H1 (cell line): ENCODE measurements at regions not wholly inside any gene's neighbourhood (a gene's known extent, or its start where the extent isn't known, plus 50 kb on each side); places are given as distances from the start of the nearest gene placed in this dataset.

Experiments
- CTCF ChIA-PET: fragments of 300-600 bp; sonication (Branson Sonifier 250); formaldehyde crosslinking; loops from one replicate; lab custom pipeline; 2021; ENCODE audit not compliant: partially characterized antibody; lab: Charles Lee
- POLR2A ChIA-PET: fragments of 300-600 bp; sonication (Branson Sonifier 250); formaldehyde crosslinking; loops from one replicate; lab custom pipeline; 2021; ENCODE audit warnings: inconsistent platforms; ENCODE audit not compliant: partially characterized antibody; lab: Charles Lee
- DNase-seq, 2 experiments: peaks; one replicate each; pipeline versions ENCODE4 v3.0.0 to v3.0.0-alpha.2; 2010 to 2022; ENCODE audit warnings: low spot score in 2 of 2, low read depth in 1 of 2, mixed read lengths in 1 of 2
- FAIRE-seq: peaks from 2 replicates; lab custom pipeline; 2011; peaks lifted over from hg19 to GRCh38; lab: Jason Lieb, UNC
- H2AFZ ChIP-seq: 2 replicates; pipeline ENCODE4 v1.8.1; 2012; ENCODE audit warnings: low read length, inconsistent platforms
- H2AK5ac ChIP-seq: 2 replicates; pipeline ENCODE4 v1.6.1; 2013; ENCODE audit warnings: low read depth, low read length
- H2BK120ac ChIP-seq: replicated peaks from 2 replicates; pipeline ENCODE3; 2013; ENCODE audit warnings: low read depth, low read length, inconsistent platforms
- H2BK12ac ChIP-seq: 2 replicates; pipeline ENCODE4 v1.6.1; 2013; ENCODE audit warnings: low read depth, low read length
- H2BK15ac ChIP-seq: 2 replicates; pipeline ENCODE4 v1.6.1; 2013; ENCODE audit warnings: low read length
- H2BK20ac ChIP-seq: 2 replicates; pipeline ENCODE4 v1.6.1; 2013; ENCODE audit warnings: low read length
- H2BK5ac ChIP-seq: 2 replicates; pipeline ENCODE4 v1.6.1; 2013; ENCODE audit warnings: low read depth, low read length
- H3K14ac ChIP-seq: 2 replicates; pipeline ENCODE4 v1.6.1; 2013; ENCODE audit warnings: inconsistent platforms; ENCODE audit not compliant: insufficient read length
- H3K18ac ChIP-seq: 2 replicates; pipeline ENCODE4 v1.6.1; 2013; ENCODE audit warnings: low read length; ENCODE audit errors: extremely low read depth
- H3K23ac ChIP-seq: 2 replicates; pipeline ENCODE4 v1.6.1; 2013; ENCODE audit warnings: inconsistent platforms; ENCODE audit not compliant: insufficient read length
- H3K23me2 ChIP-seq: 2 replicates; pipeline ENCODE4 v1.6.1; 2013; ENCODE audit warnings: low read depth, low read length
- H3K27ac ChIP-seq: 2 replicates; pipeline ENCODE4 v1.6.1; 2011; ENCODE audit warnings: low read depth, low read length, inconsistent platforms
- H3K27me3 ChIP-seq, 4 experiments: replicated peaks in 1 of 4; 1 replicate in 1 of 4; 2 replicates in 3 of 4; pipeline versions ENCODE4 v1.6.1 to v1.8.1; 2011 to 2013; ENCODE audit warnings: low read length in 3 of 4, mild to moderate bottlenecking in 3 of 4, inconsistent platforms in 2 of 4, mixed read lengths in 2 of 4, moderate library complexity in 1 of 4; ENCODE audit not compliant: control insufficient read depth in 3 of 4, insufficient read depth in 3 of 4; ENCODE audit errors: extremely low read depth in 1 of 4
- H3K36me3 ChIP-seq, 4 experiments: 2 replicates each; pipeline versions ENCODE4 v1.6.1 to v1.8.1; 2011 to 2013; ENCODE audit warnings: mild to moderate bottlenecking in 4 of 4, low read length in 3 of 4, moderate library complexity in 2 of 4, control low read depth in 1 of 4, inconsistent platforms in 1 of 4; ENCODE audit not compliant: insufficient read depth in 4 of 4, control insufficient read depth in 2 of 4
- H3K4ac ChIP-seq: replicated peaks from 2 replicates; pipeline ENCODE3; 2013; ENCODE audit warnings: low read length, low read depth, mixed read lengths, inconsistent platforms; ENCODE audit not compliant: insufficient read length
- H3K4me1 ChIP-seq, 4 experiments: replicated peaks in 1 of 4; 1 replicate in 1 of 4; 2 replicates in 3 of 4; pipeline versions ENCODE4 v1.6.1 to v1.8.1; 2011 to 2013; ENCODE audit warnings: low read length in 3 of 4, inconsistent platforms in 2 of 4, mixed read lengths in 1 of 4; ENCODE audit not compliant: insufficient read depth in 4 of 4, control insufficient read depth in 3 of 4
- H3K4me2 ChIP-seq, 2 experiments: 2 replicates each; pipeline versions ENCODE4 v1.6.1 to v1.8.1; 2011 to 2013; ENCODE audit warnings: low read depth in 2 of 2, low read length in 2 of 2, control low read depth in 1 of 2, inconsistent platforms in 1 of 2, mild to moderate bottlenecking in 1 of 2; ENCODE audit not compliant: insufficient read depth in 1 of 2
- H3K4me3 ChIP-seq, 4 experiments: fragments of 200-600, 300-600 bp in 1 of 4; sonication (generic), shearing (Covaris generic), sonication (Bioruptor Twin) in 1 of 4; 2 replicates each; pipeline versions ENCODE4 v1.5.1 to v1.8.1; 2011 to 2016; ENCODE audit warnings: low read length in 4 of 4, low read depth in 3 of 4, control low read depth in 2 of 4, inconsistent platforms in 2 of 4, mild to moderate bottlenecking in 2 of 4, mixed read lengths in 1 of 4, moderate library complexity in 1 of 4; ENCODE audit not compliant: insufficient read depth in 2 of 4; ENCODE audit errors: extremely low read depth in 1 of 4
- H3K56ac ChIP-seq: replicated peaks from 2 replicates; pipeline ENCODE3; 2013; ENCODE audit warnings: low read depth, mild to moderate bottlenecking, mixed read lengths, low read length, inconsistent platforms; ENCODE audit not compliant: insufficient read length
- H3K79me1 ChIP-seq: 2 replicates; pipeline ENCODE4 v1.6.1; 2013; ENCODE audit warnings: low read depth, low read length, control low read depth
- H3K79me2 ChIP-seq, 2 experiments: 2 replicates each; pipeline versions ENCODE4 v1.6.1 to v1.8.1; 2012 to 2013; ENCODE audit warnings: low read length in 2 of 2, mild to moderate bottlenecking in 2 of 2, inconsistent platforms in 1 of 2; ENCODE audit not compliant: insufficient read depth in 2 of 2, control insufficient read depth in 1 of 2
- H3K9ac ChIP-seq, 4 experiments: replicated peaks in 1 of 4; 1 replicate in 1 of 4; 2 replicates in 3 of 4; pipeline versions ENCODE4 v1.6.1 to v1.8.1; 2011 to 2013; ENCODE audit warnings: low read depth in 3 of 4, low read length in 3 of 4, control low read depth in 2 of 4, mild to moderate bottlenecking in 2 of 4, moderate library complexity in 2 of 4, inconsistent platforms in 1 of 4; ENCODE audit errors: extremely low read depth in 1 of 4
- H3K9me3 ChIP-seq, 2 experiments: 2 replicates each; pipeline versions ENCODE4 v1.6.1 to v1.8.1; 2012 to 2013; ENCODE audit warnings: mild to moderate bottlenecking in 2 of 2, moderate library complexity in 2 of 2, control low read depth in 1 of 2, inconsistent platforms in 1 of 2, low read depth in 1 of 2, low read length in 1 of 2, mixed read lengths in 1 of 2; ENCODE audit not compliant: insufficient read depth in 2 of 2
- H4K20me1 ChIP-seq, 2 experiments: replicated peaks in 1 of 2; 2 replicates each; pipeline versions ENCODE3 to v1.8.1; 2011 to 2013; ENCODE audit warnings: inconsistent platforms in 2 of 2, low read length in 2 of 2, mild to moderate bottlenecking in 1 of 2; ENCODE audit not compliant: insufficient read depth in 2 of 2, control insufficient read depth in 1 of 2
- H4K5ac ChIP-seq: 2 replicates; pipeline ENCODE4 v1.6.1; 2013; ENCODE audit warnings: low read length, low read depth, mixed read lengths, inconsistent platforms; ENCODE audit not compliant: insufficient read length
- H4K8ac ChIP-seq: 2 replicates; pipeline ENCODE4 v1.8.0; 2013; ENCODE audit warnings: mild to moderate bottlenecking, moderate library complexity, low read length, inconsistent platforms; ENCODE audit not compliant: insufficient read depth; ENCODE audit errors: extremely low read depth
- H4K91ac ChIP-seq: replicated peaks from 2 replicates; pipeline ENCODE3; 2013; ENCODE audit warnings: low read length, mixed read lengths, inconsistent platforms; ENCODE audit not compliant: insufficient read length
- ATF3 ChIP-seq: IDR thresholded peaks from 2 replicates; pipeline ENCODE4 v1.6.1; 2011; ENCODE audit warnings: low read depth, mild to moderate bottlenecking, low read length; ENCODE audit not compliant: insufficient read depth
- BCL11A ChIP-seq, 2 experiments: IDR thresholded peaks; one replicate each; pipeline ENCODE4 v1.6.1; 2011; ENCODE audit warnings: low read depth in 2 of 2, low read length in 2 of 2, mild to moderate bottlenecking in 2 of 2
- CBX8 ChIP-seq: fragments of 300-800, 300-1000 bp; sonication (generic); IDR thresholded peaks from 2 replicates; pipeline ENCODE4 v1.7.1; 2016; ENCODE audit warnings: low read depth, low read length, borderline replicate concordance
- CEBPB ChIP-seq: IDR thresholded peaks from 2 replicates; pipeline ENCODE4 v1.6.1; 2012; ENCODE audit warnings: low read depth, low read length
- EZH2 ChIP-seq: fragments of 200-600 bp; sonication (generic); IDR thresholded peaks from 2 replicates; pipeline ENCODE4 v1.7.1; 2012; ENCODE audit warnings: low read depth, mild to moderate bottlenecking, moderate library complexity, low read length, inconsistent platforms; ENCODE audit not compliant: severe bottlenecking
- MAX ChIP-seq: IDR thresholded peaks from 2 replicates; pipeline ENCODE4 v1.6.1; 2012; ENCODE audit warnings: inconsistent platforms
- POLR2AphosphoS5 ChIP-seq: IDR thresholded peaks from 2 replicates; pipeline ENCODE4 v1.6.1; 2011; ENCODE audit warnings: low read depth, low read length
- RBBP5 ChIP-seq: IDR thresholded peaks from 2 replicates; pipeline ENCODE4 v1.7.1; 2012; ENCODE audit warnings: low read depth, mild to moderate bottlenecking, inconsistent platforms, low read length, moderate library complexity, borderline replicate concordance
- SP2 ChIP-seq: IDR thresholded peaks from 2 replicates; pipeline ENCODE4 v1.6.1; 2012; ENCODE audit warnings: mild to moderate bottlenecking, low read length, inconsistent platforms
- SP4 ChIP-seq: IDR thresholded peaks from 2 replicates; pipeline ENCODE4 v1.6.1; 2012; ENCODE audit warnings: low read length, inconsistent platforms
- TAF1 ChIP-seq: IDR thresholded peaks from 2 replicates; pipeline ENCODE4 v1.6.1; 2011; ENCODE audit warnings: mild to moderate bottlenecking, low read depth, low read length
- TBP ChIP-seq: IDR thresholded peaks from 2 replicates; pipeline ENCODE4 v1.6.1; 2011; ENCODE audit warnings: low read depth, low read length, improper control_type of control experiment
- ZNF274 ChIP-seq: IDR thresholded peaks from 2 replicates; pipeline ENCODE4 v1.7.0; 2012; ENCODE audit warnings: low read length, borderline replicate concordance; ENCODE audit errors: extremely low read depth
- WGBS, 2 experiments: shearing (Covaris generic) in 1 of 2; methylation state at CpG; one replicate each; pipeline versions ENCODE4 v1.1.6 to v1.1.7; 2013 to 2015; ENCODE audit warnings: low lambda C conversion rate in 2 of 2, mixed read lengths in 2 of 2, inconsistent platforms in 1 of 2, low coverage in 1 of 2, missing lambda C conversion rate in 1 of 2; ENCODE audit not compliant: insufficient replicate concordance in 2 of 2, insufficient coverage in 1 of 2, insufficient read length in 1 of 2; ENCODE audit errors: extremely low coverage in 1 of 2, missing lambda C conversion rate in 1 of 2; 5-methylcytosine and 5-hydroxymethylcytosine counted together

- H2BK20ac ChIP-seq = 0 out of 2 replicates have a peak overlapping the region, but pooled peaks have one; percentile 66
- no peak overlapping the region for H2BK12ac ChIP-seq
- H3K27me3 ChIP-seq = no peaks in the 10 kb centered on the region
- CTCF ChIA-PET = no interaction called here
- H3K4me1 ChIP-seq = peaks cover 0 to 7% (median 3%) of the 10 kb centered on the region in 4 experiments; a peak in 3 of 7 replicates
- no peak overlapping the region for H3K4ac ChIP-seq
- H2AK5ac ChIP-seq = no peak overlapping the region
- DNase-seq (no peak), FAIRE-seq (no peak)
- H3K4me3 ChIP-seq = no peak overlapping the region
- H3K23ac ChIP-seq = no peak overlapping the region
- no peak overlapping the region for H3K14ac ChIP-seq
- no peaks in the 10 kb centered on the region for H3K79me1 ChIP-seq
- no peak overlapping the region for H4K8ac ChIP-seq
- no peaks in the 10 kb centered on the region for H3K79me2 ChIP-seq
- peaks cover 0 to 8% of the 10 kb centered on the region in 2 experiments; a peak in 2 of 4 replicates for H3K9me3 ChIP-seq
- H3K36me3 ChIP-seq = no peaks in the 10 kb centered on the region
- POLR2A ChIA-PET = no interaction called here
- 0 out of 4 replicates have a peak overlapping the region, but pooled peaks of 1 of the 2 experiments have one; percentile 24 for H3K4me2 ChIP-seq
- H4K91ac ChIP-seq = no peak overlapping the region
- H3K56ac ChIP-seq = no peak overlapping the region
- H3K9ac ChIP-seq = no peak overlapping the region
- WGBS, 2 experiments = 76% methylated on average over 1 of the region's 1 CpG; no CpG with 5 or more reads in 1 of the 2 experiments
- H2BK15ac ChIP-seq = no peak overlapping the region
- no peak overlapping the region for H2BK5ac ChIP-seq
- no peak overlapping the region for H2BK120ac ChIP-seq
- no peak overlapping the region for H2AFZ ChIP-seq
- H4K5ac ChIP-seq = no peak overlapping the region
- H3K27ac ChIP-seq = no peak overlapping the region
- no peak overlapping the region for H3K18ac ChIP-seq
- H3K23me2 ChIP-seq = no peaks in the 10 kb centered on the region; the same call in 1 of the 2 replicates
- no peaks in the 10 kb centered on the region for H4K20me1 ChIP-seq
- TF ChIP-seq TBP (no peak), CEBPB (no peak), BCL11A (IDR thresholded peaks at IDR 0.05; ENCODE audit: low read depth in 2 of 2, low read length in 2 of 2) (no peak), MAX (no peak), ATF3 (no peak), POLR2AphosphoS5 (no peak), CBX8 (no peak), SP4 (no peak), TAF1 (no peak), ZNF274 (no peak), SP2 (no peak), RBBP5 (no peak), EZH2 (no peak)
Measured at GRCh38 chr4:141899103-141899502, 262.7 kb downstream of the IL15 start.
